Cardiac muscle cell (in vitro differentiated cells and primary cell): ENCODE measurements at regions not wholly inside any gene's neighbourhood (a gene's known extent, or its start where the extent isn't known, plus 50 kb on each side); places are given as distances from the start of the nearest gene placed in this dataset.

Source experiments
- DNase-seq, 2 donors: peaks; one replicate each; pipeline versions ENCODE4 v3.0.0 to v3.0.0-alpha.2; 2010 to 2017; ENCODE audit warnings: low read depth in 1 of 2, low spot score in 1 of 2
- H3K27ac ChIP-seq: fragments of 200-600 bp; sonication (generic); 2 replicates; pipeline ENCODE4 v1.5.1; 2016
- H3K27me3 ChIP-seq: fragments of 200-600 bp; sonication (generic); 2 replicates; pipeline ENCODE4 v1.6.0; 2016; ENCODE audit warnings: control low read depth
- H3K36me3 ChIP-seq: fragments of 200-600 bp; sonication (generic); 2 replicates; pipeline ENCODE4 v1.5.1; 2016; ENCODE audit warnings: control low read depth
- H3K4me1 ChIP-seq: fragments of 200-600 bp; sonication (generic); 2 replicates; pipeline ENCODE4 v1.8.1; 2017; ENCODE audit warnings: low read depth, mild to moderate bottlenecking, mixed run types
- H3K4me3 ChIP-seq: fragments of 200-600 bp; sonication (generic); 2 replicates; pipeline ENCODE4 v1.5.1; 2016; ENCODE audit warnings: mild to moderate bottlenecking
- H3K9me3 ChIP-seq: fragments of 200-600 bp; sonication (generic); 2 replicates; pipeline ENCODE4 v1.5.1; 2017; ENCODE audit warnings: low read depth, mild to moderate bottlenecking, control low read depth
- TF ChIP-seq, protein P1 (sequence below): IDR thresholded peaks from 2 replicates; pipeline ENCODE4 v1.5.1; 2012; ENCODE audit warnings: low read depth, mild to moderate bottlenecking, low read length

DNA sequence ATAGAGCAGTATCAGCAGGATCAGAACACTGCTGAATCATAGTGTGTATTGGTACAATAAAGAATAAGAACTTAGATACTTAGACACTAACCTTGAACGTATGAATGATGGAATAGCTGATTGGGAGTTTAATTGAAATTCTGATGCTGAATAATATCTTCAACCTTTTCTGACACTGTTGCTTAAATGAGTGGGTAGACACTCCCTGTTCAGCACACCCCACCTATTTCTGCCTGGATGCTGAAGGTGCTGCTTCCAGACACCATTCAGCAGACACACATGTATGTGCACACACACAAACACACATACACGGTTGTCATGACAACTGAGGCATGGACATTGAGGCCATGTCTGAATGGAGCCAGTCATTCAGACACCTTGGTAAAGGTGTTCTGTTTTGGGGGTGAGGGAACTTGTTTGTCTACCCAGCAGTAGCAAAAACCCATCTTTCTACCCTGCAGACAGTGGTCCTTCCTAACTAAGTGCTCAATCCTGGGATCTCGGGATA lies 54.3 kb downstream of the TMEM215 start:
- Histone ChIP-seq H3K27me3 (peaks cover 3% of the 10 kb centered on the region), H3K4me1 (no peaks in the 10 kb centered on the region), H3K4me3 (no peak overlapping the region), H3K27ac (no peak overlapping the region), H3K9me3 (no peaks in the 10 kb centered on the region), H3K36me3 (no peaks in the 10 kb centered on the region)
- DNase-seq, result no peak
- TF ChIP-seq, protein P1, sequence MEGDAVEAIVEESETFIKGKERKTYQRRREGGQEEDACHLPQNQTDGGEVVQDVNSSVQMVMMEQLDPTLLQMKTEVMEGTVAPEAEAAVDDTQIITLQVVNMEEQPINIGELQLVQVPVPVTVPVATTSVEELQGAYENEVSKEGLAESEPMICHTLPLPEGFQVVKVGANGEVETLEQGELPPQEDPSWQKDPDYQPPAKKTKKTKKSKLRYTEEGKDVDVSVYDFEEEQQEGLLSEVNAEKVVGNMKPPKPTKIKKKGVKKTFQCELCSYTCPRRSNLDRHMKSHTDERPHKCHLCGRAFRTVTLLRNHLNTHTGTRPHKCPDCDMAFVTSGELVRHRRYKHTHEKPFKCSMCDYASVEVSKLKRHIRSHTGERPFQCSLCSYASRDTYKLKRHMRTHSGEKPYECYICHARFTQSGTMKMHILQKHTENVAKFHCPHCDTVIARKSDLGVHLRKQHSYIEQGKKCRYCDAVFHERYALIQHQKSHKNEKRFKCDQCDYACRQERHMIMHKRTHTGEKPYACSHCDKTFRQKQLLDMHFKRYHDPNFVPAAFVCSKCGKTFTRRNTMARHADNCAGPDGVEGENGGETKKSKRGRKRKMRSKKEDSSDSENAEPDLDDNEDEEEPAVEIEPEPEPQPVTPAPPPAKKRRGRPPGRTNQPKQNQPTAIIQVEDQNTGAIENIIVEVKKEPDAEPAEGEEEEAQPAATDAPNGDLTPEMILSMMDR, result no peak

DNA sequence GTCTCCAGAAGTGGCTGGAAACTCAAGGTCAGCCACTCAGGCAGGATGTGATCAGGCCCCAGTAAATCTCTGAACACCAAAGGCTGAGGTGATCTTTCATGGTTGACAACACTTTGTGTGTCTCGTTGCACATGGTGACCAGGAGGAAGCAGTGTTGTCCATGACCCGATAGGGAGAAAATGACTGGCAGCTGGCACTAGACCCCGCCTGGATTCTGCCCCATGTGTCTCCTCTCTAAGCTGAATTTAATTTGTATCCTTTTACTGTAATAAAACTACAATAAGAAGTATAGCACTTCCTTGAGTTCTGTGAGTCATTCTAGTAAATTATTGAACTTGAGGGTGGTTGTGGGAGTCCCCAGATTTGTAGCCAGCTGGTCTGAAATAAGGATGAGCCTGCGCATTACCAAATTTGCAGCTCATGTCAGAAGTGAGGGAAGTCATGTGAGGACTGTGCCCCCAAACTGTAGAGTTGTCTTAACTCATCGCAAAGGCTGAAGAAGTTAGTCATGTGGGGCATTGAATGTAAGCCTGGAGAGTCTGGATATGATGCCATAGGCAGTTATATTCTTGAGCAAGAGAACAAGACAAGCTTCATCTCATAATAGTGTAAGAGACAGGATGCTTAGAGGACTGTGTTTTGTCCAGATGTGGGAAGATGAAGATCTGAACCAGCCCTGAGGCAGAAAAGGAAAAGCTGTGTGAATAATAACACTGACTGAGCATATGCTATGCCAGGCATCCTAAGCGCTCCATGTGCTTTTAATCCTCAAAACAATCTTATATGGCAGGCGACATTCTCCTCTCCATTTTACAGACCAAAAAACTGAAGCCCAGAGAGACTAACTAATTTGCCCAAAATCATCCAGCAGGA lies 55.9 kb downstream of the TMEM215 start:
- Histone ChIP-seq H3K9me3 (no peaks in the 10 kb centered on the region), H3K4me1 (no peaks in the 10 kb centered on the region), H3K36me3 (no peaks in the 10 kb centered on the region), H3K27ac (no peak overlapping the region), H3K27me3 (peaks cover 3% of the 10 kb centered on the region), H3K4me3 (no peak overlapping the region)
- TF ChIP-seq, protein P1, result no peak
- DNase-seq, result no peak

DNA sequence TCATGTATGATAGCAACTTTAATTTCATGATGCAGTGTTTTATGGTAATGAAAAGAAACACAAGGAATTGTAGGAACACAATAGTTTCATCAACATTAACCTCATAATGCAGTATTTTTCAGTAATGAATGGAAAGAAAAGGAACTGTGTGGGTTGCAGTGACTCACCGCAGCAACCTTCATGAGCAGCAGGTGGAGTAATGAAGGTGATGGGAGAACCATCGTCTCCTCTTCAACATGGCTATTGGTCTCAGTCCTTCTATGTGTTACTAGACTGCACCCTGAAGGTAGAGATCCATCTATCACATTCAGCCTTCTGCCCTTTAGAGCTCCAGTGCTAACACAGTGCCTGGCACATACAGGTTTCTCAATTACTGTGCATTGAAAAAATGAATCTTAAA lies 58.0 kb downstream of the TMEM215 start:
- Histone ChIP-seq H3K4me3 (no peak overlapping the region), H3K27ac (no peak overlapping the region), H3K36me3 (no peaks in the 10 kb centered on the region), H3K4me1 (no peaks in the 10 kb centered on the region), H3K27me3 (peaks cover 3% of the 10 kb centered on the region), H3K9me3 (no peaks in the 10 kb centered on the region)
- DNase-seq, result no peak
- TF ChIP-seq, protein P1, result no peak

DNA sequence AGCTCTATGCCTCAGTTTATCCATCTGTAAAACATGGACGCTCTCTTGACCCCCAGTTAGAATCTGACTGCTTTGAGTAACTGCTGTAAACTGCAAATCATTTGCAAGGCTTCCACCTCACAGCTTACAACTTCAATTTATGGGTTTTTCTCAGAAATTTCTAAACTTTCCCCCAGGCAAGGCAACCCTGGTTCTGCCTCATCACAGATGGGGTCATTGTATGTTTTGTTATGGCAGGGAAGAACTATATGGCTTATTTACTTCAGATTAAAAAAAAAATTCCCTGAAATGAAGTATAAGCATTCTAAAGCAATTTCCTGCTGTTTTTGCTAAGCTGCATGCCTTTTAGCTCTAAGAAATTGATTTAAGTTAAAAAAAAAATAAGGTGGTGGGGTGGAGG lies 60.0 kb downstream of the TMEM215 start:
- H3K27ac ChIP-seq, result no peak overlapping the region
- DNase-seq, result no peak
- TF ChIP-seq, protein P1, result no peak
- no peaks in the 10 kb centered on the region for H3K4me1 ChIP-seq
- H3K4me3 ChIP-seq, result no peak overlapping the region
- H3K36me3 ChIP-seq, result no peaks in the 10 kb centered on the region
- H3K9me3 ChIP-seq, result no peaks in the 10 kb centered on the region
- H3K27me3 ChIP-seq, result peaks cover 3% of the 10 kb centered on the region

DNA sequence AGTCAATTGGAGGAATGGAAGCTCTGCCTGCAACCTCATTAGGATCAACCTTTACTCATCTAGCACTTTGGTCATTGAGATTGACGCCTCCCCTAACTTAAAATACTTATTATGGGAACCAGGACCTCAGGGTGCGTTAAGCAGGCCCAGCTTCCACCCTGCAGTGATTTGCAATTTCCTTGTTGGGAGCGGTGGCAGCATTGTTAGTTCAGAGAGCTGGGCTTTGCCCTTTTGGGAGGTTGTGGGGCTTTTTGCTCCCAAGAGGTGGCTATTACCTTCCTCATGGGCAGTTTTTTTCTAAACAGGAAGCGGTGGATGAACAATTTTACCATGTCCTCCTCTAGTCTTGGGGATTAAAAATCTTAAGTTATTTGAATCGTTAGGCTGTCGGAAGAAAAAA lies 60.9 kb downstream of the TMEM215 start:
- DNase-seq, result no peak
- Histone ChIP-seq H3K27me3 (peaks cover 8% of the 10 kb centered on the region), H3K9me3 (no peaks in the 10 kb centered on the region), H3K4me3 (no peak overlapping the region), H3K4me1 (no peaks in the 10 kb centered on the region), H3K27ac (no peak overlapping the region), H3K36me3 (no peaks in the 10 kb centered on the region)
- TF ChIP-seq, protein P1, result no peak
